ENCODE measurements at regions not wholly inside any gene's neighbourhood (a gene's known extent, or its start where the extent isn't known, plus 50 kb on each side); places are given as distances from the start of the nearest gene placed in this dataset.

- no peaks in the 10 kb centered on the region for H3K27me3 ChIP-seq (ENCODE audit: insufficient read depth, low read depth, low read length)
- no peaks in the 10 kb centered on the region for H3K9me2 ChIP-seq (ENCODE audit: insufficient read depth, low read length)
- no peak overlapping the region for H2AFZ ChIP-seq (ENCODE audit: low read depth, low read length)
- H3K36me3 ChIP-seq (ENCODE audit: insufficient read depth, low read length) = no peaks in the 10 kb centered on the region
- no peaks in the 10 kb centered on the region for H3K9me3 ChIP-seq (ENCODE audit: low read length)
- no peaks in the 10 kb centered on the region for H3F3A ChIP-seq (ENCODE audit: insufficient read depth, low read length, poor library complexity, severe bottlenecking)
- TF ChIP-seq RAD21 (conservative IDR thresholded peaks at IDR 0.05) (no peak), MXI1 (conservative IDR thresholded peaks at IDR 0.05; ENCODE audit: poor library complexity, severe bottlenecking) (no peak), REST (IDR thresholded peaks at IDR 0.05; ENCODE audit: borderline replicate concordance) (no peak)
- H3K4me2 ChIP-seq (ENCODE audit: low read length) = no peak overlapping the region
- H3K79me2 ChIP-seq (replicated peaks; ENCODE audit: insufficient read depth, low read length) = no peaks in the 10 kb centered on the region
- H3K9ac ChIP-seq (ENCODE audit: low read length) = no peak overlapping the region
- H3K4me3 ChIP-seq (ENCODE audit: low read length) = no peak overlapping the region
- no peaks in the 10 kb centered on the region for H4K20me1 ChIP-seq (ENCODE audit: insufficient read depth)
- H3K27ac ChIP-seq (ENCODE audit: low read length) = no peak overlapping the region
Measured at GRCh38 chr12:97293541-97293940, 169.1 kb upstream of the RMST start.

GRCh38 chr12:97299847-97300246 is 162.8 kb upstream of the RMST start:
- TF ChIP-seq CTCF (IDR thresholded peaks at IDR 0.05; ENCODE audit: poor library complexity, severe bottlenecking) (no peak), EZH2 (IDR thresholded peaks at IDR 0.05; ENCODE audit: borderline replicate concordance, insufficient read depth, low read length, poor library complexity, severe bottlenecking) (no peak), EP300 (conservative IDR thresholded peaks at IDR 0.05; ENCODE audit: poor library complexity, severe bottlenecking) (no peak), TAF1 (IDR thresholded peaks at IDR 0.05; ENCODE audit: low read depth) (no peak), MXI1 (conservative IDR thresholded peaks at IDR 0.05; ENCODE audit: poor library complexity, severe bottlenecking) (no peak)
- H3K79me2 ChIP-seq (replicated peaks; ENCODE audit: insufficient read depth, low read length) = no peaks in the 10 kb centered on the region
- H3K27me3 ChIP-seq (ENCODE audit: insufficient read depth, low read depth, low read length) = no peaks in the 10 kb centered on the region
- no peak overlapping the region for H3K27ac ChIP-seq (ENCODE audit: low read length)
- H3F3A ChIP-seq (ENCODE audit: insufficient read depth, low read length, poor library complexity, severe bottlenecking) = peaks cover under 1% of the 10 kb centered on the region
- no peaks in the 10 kb centered on the region for H3K9me3 ChIP-seq (ENCODE audit: low read length)
- H3K4me3 ChIP-seq (ENCODE audit: low read length) = no peak overlapping the region
- H3K4me2 ChIP-seq (ENCODE audit: low read length) = no peak overlapping the region
- no peak overlapping the region for H3K9ac ChIP-seq (ENCODE audit: low read length)
- H3K36me3 ChIP-seq (ENCODE audit: insufficient read depth, low read length) = no peaks in the 10 kb centered on the region
- no peaks in the 10 kb centered on the region for H3K9me2 ChIP-seq (ENCODE audit: insufficient read depth, low read length)
- H2AFZ ChIP-seq (ENCODE audit: low read depth, low read length) = no peak overlapping the region
- no peaks in the 10 kb centered on the region for H4K20me1 ChIP-seq (ENCODE audit: insufficient read depth)

GRCh38 chr12:97300431-97300830 is 162.2 kb upstream of the RMST start:
- Histone ChIP-seq H3K27me3 (ENCODE audit: insufficient read depth, low read depth, low read length) (no peaks in the 10 kb centered on the region), H3K4me3 (ENCODE audit: low read length) (no peak overlapping the region), H3K9me2 (ENCODE audit: insufficient read depth, low read length) (no peaks in the 10 kb centered on the region), H3K4me2 (ENCODE audit: low read length) (no peak overlapping the region), H3K9me3 (ENCODE audit: low read length) (no peaks in the 10 kb centered on the region), H3K79me2 (replicated peaks; ENCODE audit: insufficient read depth, low read length) (no peaks in the 10 kb centered on the region), H3K36me3 (ENCODE audit: insufficient read depth, low read length) (no peaks in the 10 kb centered on the region), H3K9ac (ENCODE audit: low read length) (no peak overlapping the region), H3K27ac (ENCODE audit: low read length) (no peak overlapping the region), H4K20me1 (ENCODE audit: insufficient read depth) (no peaks in the 10 kb centered on the region), H2AFZ (ENCODE audit: low read depth, low read length) (no peak overlapping the region), H3F3A (ENCODE audit: insufficient read depth, low read length, poor library complexity, severe bottlenecking) (peaks cover 3% of the 10 kb centered on the region)
- TF ChIP-seq TAF1 (IDR thresholded peaks at IDR 0.05; ENCODE audit: low read depth) (no peak), RAD21 (conservative IDR thresholded peaks at IDR 0.05) (no peak), MXI1 (conservative IDR thresholded peaks at IDR 0.05; ENCODE audit: poor library complexity, severe bottlenecking) (no peak), CTCF (IDR thresholded peaks at IDR 0.05; ENCODE audit: poor library complexity, severe bottlenecking) (no peak), EP300 (conservative IDR thresholded peaks at IDR 0.05; ENCODE audit: poor library complexity, severe bottlenecking) (no peak), SMC3 (conservative IDR thresholded peaks at IDR 0.05; ENCODE audit: poor library complexity) (no peak), POLR2AphosphoS5 (IDR thresholded peaks at IDR 0.05) (no peak)

Measured in neural cell (in vitro differentiated cells).